Endothelial cell of umbilical vein (primary cell): ENCODE measurements at regions not wholly inside any gene's neighbourhood (a gene's known extent, or its start where the extent isn't known, plus 50 kb on each side); places are given as distances from the start of the nearest gene placed in this dataset.

Experiments used
- EZH2 ChIP-seq: IDR thresholded peaks from 2 replicates; pipeline ENCODE4 v1.6.1; 2012; ENCODE audit warnings: borderline replicate concordance, low read depth, mild to moderate bottlenecking, moderate library complexity, low read length, inconsistent platforms; ENCODE audit not compliant: severe bottlenecking
- FOS ChIP-seq: IDR thresholded peaks from 2 replicates; pipeline ENCODE4 v1.6.1; 2011; ENCODE audit warnings: mild to moderate bottlenecking, low read length, moderate library complexity, borderline replicate concordance; ENCODE audit not compliant: insufficient read depth
- GATA2 ChIP-seq: IDR thresholded peaks from 2 replicates; pipeline ENCODE4 v1.7.0; 2011; ENCODE audit warnings: low read depth, mild to moderate bottlenecking, moderate library complexity, mixed read lengths, low read length; ENCODE audit not compliant: insufficient read length, insufficient read depth
- JUN ChIP-seq: IDR thresholded peaks from 2 replicates; pipeline ENCODE4 v1.6.1; 2011; ENCODE audit warnings: borderline replicate concordance, low read depth; ENCODE audit not compliant: insufficient read length, insufficient read depth
- MAX ChIP-seq: IDR thresholded peaks from 2 replicates; pipeline ENCODE4 v1.6.1; 2011; ENCODE audit not compliant: insufficient read depth, insufficient read length
- POLR2A ChIP-seq: IDR thresholded peaks from 2 replicates; pipeline ENCODE4 v1.6.1; 2012; ENCODE audit warnings: low read depth, mild to moderate bottlenecking, control low read depth, low read length
- POLR2AphosphoS5 ChIP-seq: IDR thresholded peaks from 2 replicates; pipeline ENCODE4 v1.6.1; 2012; ENCODE audit warnings: low read depth, mild to moderate bottlenecking, control low read depth, low read length, moderate library complexity; ENCODE audit not compliant: insufficient read depth
- TF ChIP-seq, protein P1 (sequence below), 2 donors: IDR thresholded peaks; 1 replicate in 1 of 2; 2 replicates in 1 of 2; pipeline ENCODE4 v1.5.1; 2011; ENCODE audit warnings: low read length in 2 of 2, mild to moderate bottlenecking in 2 of 2, moderate library complexity in 2 of 2, control low read depth in 1 of 2, inconsistent platforms in 1 of 2, low read depth in 1 of 2; ENCODE audit not compliant: insufficient read depth in 1 of 2; ENCODE audit errors: extremely low read depth in 1 of 2

- TF ChIP-seq, protein P1, sequence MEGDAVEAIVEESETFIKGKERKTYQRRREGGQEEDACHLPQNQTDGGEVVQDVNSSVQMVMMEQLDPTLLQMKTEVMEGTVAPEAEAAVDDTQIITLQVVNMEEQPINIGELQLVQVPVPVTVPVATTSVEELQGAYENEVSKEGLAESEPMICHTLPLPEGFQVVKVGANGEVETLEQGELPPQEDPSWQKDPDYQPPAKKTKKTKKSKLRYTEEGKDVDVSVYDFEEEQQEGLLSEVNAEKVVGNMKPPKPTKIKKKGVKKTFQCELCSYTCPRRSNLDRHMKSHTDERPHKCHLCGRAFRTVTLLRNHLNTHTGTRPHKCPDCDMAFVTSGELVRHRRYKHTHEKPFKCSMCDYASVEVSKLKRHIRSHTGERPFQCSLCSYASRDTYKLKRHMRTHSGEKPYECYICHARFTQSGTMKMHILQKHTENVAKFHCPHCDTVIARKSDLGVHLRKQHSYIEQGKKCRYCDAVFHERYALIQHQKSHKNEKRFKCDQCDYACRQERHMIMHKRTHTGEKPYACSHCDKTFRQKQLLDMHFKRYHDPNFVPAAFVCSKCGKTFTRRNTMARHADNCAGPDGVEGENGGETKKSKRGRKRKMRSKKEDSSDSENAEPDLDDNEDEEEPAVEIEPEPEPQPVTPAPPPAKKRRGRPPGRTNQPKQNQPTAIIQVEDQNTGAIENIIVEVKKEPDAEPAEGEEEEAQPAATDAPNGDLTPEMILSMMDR (IDR thresholded peaks at IDR 0.05; ENCODE audit: extremely low read depth in 1 of 2, insufficient read depth in 1 of 2, low read depth in 1 of 2, low read length in 2 of 2), result no peak
- TF ChIP-seq EZH2, result no peak
- TF ChIP-seq MAX, result no peak
- TF ChIP-seq POLR2AphosphoS5, result no peak
- no peak for TF ChIP-seq POLR2A
- TF ChIP-seq FOS, result no peak
- no peak for TF ChIP-seq JUN
- TF ChIP-seq GATA2, result no peak
These were observed 620.7 kb downstream of the NYAP2 start for GRCh38 chr2:226020176-226020575.
